ENCODE measurements at regions not wholly inside any gene's neighbourhood (a gene's known extent, or its start where the extent isn't known, plus 50 kb on each side); places are given as distances from the start of the nearest gene placed in this dataset.

DNA sequence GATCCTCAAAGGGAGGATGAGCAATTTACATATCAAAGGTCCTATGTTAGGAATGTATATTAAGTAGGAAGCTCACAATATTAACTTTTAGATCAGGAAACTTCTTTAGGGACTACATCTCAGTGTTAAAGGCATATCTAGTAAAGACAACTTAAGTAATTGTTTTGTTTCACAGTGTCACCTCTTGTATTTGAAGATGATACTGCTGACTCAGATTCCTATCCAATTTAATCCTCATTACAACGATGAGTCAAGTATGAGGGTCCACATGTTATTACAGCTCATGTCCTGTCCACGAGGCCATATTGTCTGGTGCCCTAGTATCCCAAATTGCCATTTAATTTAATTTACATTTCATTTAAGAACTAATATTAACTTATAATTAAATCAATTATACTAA is 523.9 kb downstream of the CCDC85A start:
- TF ChIP-seq CTCF (conservative IDR thresholded peaks at IDR 0.05; ENCODE audit: low read length) = no peak
- no peak for TF ChIP-seq EZH2phosphoT487 (IDR thresholded peaks at IDR 0.05; ENCODE audit: borderline replicate concordance)
